ENCODE measurements at regions not wholly inside any gene's neighbourhood (a gene's known extent, or its start where the extent isn't known, plus 50 kb on each side); places are given as distances from the start of the nearest gene placed in this dataset.

- TF ChIP-seq, protein P1, sequence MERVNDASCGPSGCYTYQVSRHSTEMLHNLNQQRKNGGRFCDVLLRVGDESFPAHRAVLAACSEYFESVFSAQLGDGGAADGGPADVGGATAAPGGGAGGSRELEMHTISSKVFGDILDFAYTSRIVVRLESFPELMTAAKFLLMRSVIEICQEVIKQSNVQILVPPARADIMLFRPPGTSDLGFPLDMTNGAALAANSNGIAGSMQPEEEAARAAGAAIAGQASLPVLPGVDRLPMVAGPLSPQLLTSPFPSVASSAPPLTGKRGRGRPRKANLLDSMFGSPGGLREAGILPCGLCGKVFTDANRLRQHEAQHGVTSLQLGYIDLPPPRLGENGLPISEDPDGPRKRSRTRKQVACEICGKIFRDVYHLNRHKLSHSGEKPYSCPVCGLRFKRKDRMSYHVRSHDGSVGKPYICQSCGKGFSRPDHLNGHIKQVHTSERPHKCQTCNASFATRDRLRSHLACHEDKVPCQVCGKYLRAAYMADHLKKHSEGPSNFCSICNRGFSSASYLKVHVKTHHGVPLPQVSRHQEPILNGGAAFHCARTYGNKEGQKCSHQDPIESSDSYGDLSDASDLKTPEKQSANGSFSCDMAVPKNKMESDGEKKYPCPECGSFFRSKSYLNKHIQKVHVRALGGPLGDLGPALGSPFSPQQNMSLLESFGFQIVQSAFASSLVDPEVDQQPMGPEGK (CRISPR knock-in tag; IDR thresholded peaks at IDR 0.05; ENCODE audit: borderline replicate concordance), result no peak
- TF ChIP-seq BACH2 (CRISPR knock-in tag; IDR thresholded peaks at IDR 0.05; ENCODE audit: borderline replicate concordance) (no peak), PPARA (CRISPR knock-in tag; IDR thresholded peaks at IDR 0.05; ENCODE audit: borderline replicate concordance) (no peak)
Measured at GRCh38 chr11:79807506-79807905, 366.7 kb upstream of the TENM4 start.

All from SK-N-SH treated with all-trans-retinoic acid at 6 μM for 48 hours (cell line).